MM.1S (cell line): ENCODE measurements at regions not wholly inside any gene's neighbourhood (a gene's known extent, or its start where the extent isn't known, plus 50 kb on each side); places are given as distances from the start of the nearest gene placed in this dataset.

Source experiments
- DNase-seq: peaks from one replicate; pipeline ENCODE4 v3.0.0-alpha.2; 2015
- H2AFZ ChIP-seq: fragments of 300-600 bp; sonication (generic); 2 replicates; pipeline ENCODE4 v1.6.0; 2016; ENCODE audit warnings: antibody characterized with exemption, low read length
- H3F3A ChIP-seq: fragments of 300-600 bp; sonication (generic); 2 replicates; pipeline ENCODE4 v1.6.1; 2016; ENCODE audit warnings: mild to moderate bottlenecking, antibody characterized with exemption, low read length, moderate library complexity, mixed read lengths; ENCODE audit not compliant: insufficient read depth
- H3K27ac ChIP-seq: fragments of 300-600 bp; sonication (generic); 2 replicates; pipeline ENCODE4 v1.5.1; 2016; ENCODE audit warnings: mild to moderate bottlenecking, low read length
- H3K27me3 ChIP-seq: fragments of 300-600 bp; sonication (generic); replicated peaks from 2 replicates; pipeline ENCODE4 v1.6.0; 2016; ENCODE audit warnings: low read length; ENCODE audit not compliant: insufficient read depth
- H3K36me3 ChIP-seq: fragments of 300-600 bp; sonication (generic); replicated peaks from 2 replicates; pipeline ENCODE4 v1.6.1; 2016; ENCODE audit warnings: mild to moderate bottlenecking, low read length, mixed read lengths; ENCODE audit not compliant: insufficient read depth
- H3K4me1 ChIP-seq: fragments of 300-600 bp; sonication (generic); 2 replicates; pipeline ENCODE4 v1.6.1; 2016; ENCODE audit warnings: low read length, mixed read lengths
- H3K4me2 ChIP-seq: fragments of 300-600 bp; sonication (generic); 2 replicates; pipeline ENCODE4 v1.6.0; 2016; ENCODE audit warnings: low read depth, low read length
- H3K4me3 ChIP-seq: fragments of 300-600 bp; sonication (generic); 2 replicates; pipeline ENCODE4 v1.5.1; 2016; ENCODE audit warnings: low read length, mixed read lengths
- H3K79me2 ChIP-seq: fragments of 300-600 bp; sonication (generic); 2 replicates; pipeline ENCODE4 v1.6.1; 2016; ENCODE audit warnings: mixed run types, low read length, mixed read lengths
- H3K9ac ChIP-seq: fragments of 300-600 bp; sonication (generic); 2 replicates; pipeline ENCODE4 v1.6.1; 2016; ENCODE audit warnings: low read length, mixed read lengths
- H3K9me2 ChIP-seq: fragments of 300-600 bp; sonication (generic); replicated peaks from 2 replicates; pipeline ENCODE4 v1.6.1; 2016; ENCODE audit warnings: mild to moderate bottlenecking, low read length, mixed read lengths; ENCODE audit not compliant: insufficient read depth
- H3K9me3 ChIP-seq: fragments of 300-600 bp; sonication (generic); replicated peaks from 2 replicates; pipeline ENCODE4 v1.6.1; 2016; ENCODE audit warnings: mild to moderate bottlenecking, low read length, mixed read lengths; ENCODE audit not compliant: insufficient read depth
- H4K20me1 ChIP-seq: fragments of 300-600 bp; sonication (generic); 2 replicates; pipeline ENCODE4 v1.6.1; 2016; ENCODE audit warnings: mild to moderate bottlenecking, low read length, moderate library complexity, mixed read lengths; ENCODE audit not compliant: insufficient read depth
- EZH2 ChIP-seq: fragments of 300-600 bp; sonication (generic); optimal IDR thresholded peaks from 2 replicates; pipeline ENCODE3; 2017; ENCODE audit warnings: low read depth, mild to moderate bottlenecking, antibody characterized with exemption, low read length, mixed read lengths
- EZH2phosphoT487 ChIP-seq: fragments of 300-600 bp; sonication (generic); IDR thresholded peaks from 2 replicates; pipeline ENCODE4 v1.6.1; 2018; ENCODE audit warnings: antibody characterized with exemption, low read length
- TF ChIP-seq, protein P1 (sequence below): fragments of 300-600 bp; sonication (generic); IDR thresholded peaks from 2 replicates; pipeline ENCODE4 v1.5.1; 2016; ENCODE audit warnings: antibody characterized with exemption, low read length, mixed read lengths

- no peak overlapping the region for H3K27ac ChIP-seq
- no peaks in the 10 kb centered on the region for H3K9me3 ChIP-seq
- no peak for TF ChIP-seq EZH2
- no peak for TF ChIP-seq EZH2phosphoT487
- TF ChIP-seq, protein P1, sequence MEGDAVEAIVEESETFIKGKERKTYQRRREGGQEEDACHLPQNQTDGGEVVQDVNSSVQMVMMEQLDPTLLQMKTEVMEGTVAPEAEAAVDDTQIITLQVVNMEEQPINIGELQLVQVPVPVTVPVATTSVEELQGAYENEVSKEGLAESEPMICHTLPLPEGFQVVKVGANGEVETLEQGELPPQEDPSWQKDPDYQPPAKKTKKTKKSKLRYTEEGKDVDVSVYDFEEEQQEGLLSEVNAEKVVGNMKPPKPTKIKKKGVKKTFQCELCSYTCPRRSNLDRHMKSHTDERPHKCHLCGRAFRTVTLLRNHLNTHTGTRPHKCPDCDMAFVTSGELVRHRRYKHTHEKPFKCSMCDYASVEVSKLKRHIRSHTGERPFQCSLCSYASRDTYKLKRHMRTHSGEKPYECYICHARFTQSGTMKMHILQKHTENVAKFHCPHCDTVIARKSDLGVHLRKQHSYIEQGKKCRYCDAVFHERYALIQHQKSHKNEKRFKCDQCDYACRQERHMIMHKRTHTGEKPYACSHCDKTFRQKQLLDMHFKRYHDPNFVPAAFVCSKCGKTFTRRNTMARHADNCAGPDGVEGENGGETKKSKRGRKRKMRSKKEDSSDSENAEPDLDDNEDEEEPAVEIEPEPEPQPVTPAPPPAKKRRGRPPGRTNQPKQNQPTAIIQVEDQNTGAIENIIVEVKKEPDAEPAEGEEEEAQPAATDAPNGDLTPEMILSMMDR = no peak
- DNase-seq = no peak
- no peak overlapping the region for H3K4me3 ChIP-seq
- no peaks in the 10 kb centered on the region for H3K36me3 ChIP-seq
- H2AFZ ChIP-seq = no peak overlapping the region
- H3K4me1 ChIP-seq = no peaks in the 10 kb centered on the region
- H3K79me2 ChIP-seq = no peaks in the 10 kb centered on the region
- no peaks in the 10 kb centered on the region for H3K9me2 ChIP-seq
- no peak overlapping the region for H3K4me2 ChIP-seq
- H4K20me1 ChIP-seq = no peaks in the 10 kb centered on the region
- no peak overlapping the region for H3K9ac ChIP-seq
- no peaks in the 10 kb centered on the region for H3K27me3 ChIP-seq
- no peaks in the 10 kb centered on the region for H3F3A ChIP-seq
Observed at GRCh38 chr18:11400703-11401102, 208.7 kb upstream of the SLC35G4 start.

DNA sequence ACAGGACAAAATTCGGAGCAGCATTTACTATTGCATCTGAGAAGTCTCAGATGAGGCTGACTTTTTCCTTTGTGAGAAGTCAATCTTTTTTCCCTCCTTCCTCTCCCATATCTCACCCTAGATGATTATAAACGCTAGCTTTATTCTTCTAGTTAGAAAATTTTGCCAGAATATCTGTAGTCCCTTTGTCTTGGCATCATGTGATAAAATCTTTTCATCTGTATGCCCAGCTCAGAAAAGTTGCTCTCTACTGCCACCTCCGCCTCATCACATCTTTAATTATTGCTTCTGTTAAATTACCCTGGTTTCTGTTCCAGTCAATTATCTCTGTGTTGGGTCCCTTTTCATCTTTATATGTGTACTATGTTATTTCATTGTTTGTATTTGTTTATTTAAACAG, 210.8 kb upstream of the SLC35G4 start:
- Histone ChIP-seq H2AFZ (no peak overlapping the region), H3F3A (no peaks in the 10 kb centered on the region), H3K27me3 (no peaks in the 10 kb centered on the region), H3K9ac (no peak overlapping the region), H3K79me2 (no peaks in the 10 kb centered on the region), H3K4me3 (no peak overlapping the region), H3K36me3 (no peaks in the 10 kb centered on the region), H4K20me1 (no peaks in the 10 kb centered on the region), H3K27ac (no peak overlapping the region), H3K4me2 (no peak overlapping the region), H3K4me1 (no peaks in the 10 kb centered on the region), H3K9me3 (no peaks in the 10 kb centered on the region), H3K9me2 (no peaks in the 10 kb centered on the region)
- DNase-seq = no peak
- TF ChIP-seq, protein P1 = no peak
- no peak for TF ChIP-seq EZH2
- TF ChIP-seq EZH2phosphoT487 = no peak

DNA sequence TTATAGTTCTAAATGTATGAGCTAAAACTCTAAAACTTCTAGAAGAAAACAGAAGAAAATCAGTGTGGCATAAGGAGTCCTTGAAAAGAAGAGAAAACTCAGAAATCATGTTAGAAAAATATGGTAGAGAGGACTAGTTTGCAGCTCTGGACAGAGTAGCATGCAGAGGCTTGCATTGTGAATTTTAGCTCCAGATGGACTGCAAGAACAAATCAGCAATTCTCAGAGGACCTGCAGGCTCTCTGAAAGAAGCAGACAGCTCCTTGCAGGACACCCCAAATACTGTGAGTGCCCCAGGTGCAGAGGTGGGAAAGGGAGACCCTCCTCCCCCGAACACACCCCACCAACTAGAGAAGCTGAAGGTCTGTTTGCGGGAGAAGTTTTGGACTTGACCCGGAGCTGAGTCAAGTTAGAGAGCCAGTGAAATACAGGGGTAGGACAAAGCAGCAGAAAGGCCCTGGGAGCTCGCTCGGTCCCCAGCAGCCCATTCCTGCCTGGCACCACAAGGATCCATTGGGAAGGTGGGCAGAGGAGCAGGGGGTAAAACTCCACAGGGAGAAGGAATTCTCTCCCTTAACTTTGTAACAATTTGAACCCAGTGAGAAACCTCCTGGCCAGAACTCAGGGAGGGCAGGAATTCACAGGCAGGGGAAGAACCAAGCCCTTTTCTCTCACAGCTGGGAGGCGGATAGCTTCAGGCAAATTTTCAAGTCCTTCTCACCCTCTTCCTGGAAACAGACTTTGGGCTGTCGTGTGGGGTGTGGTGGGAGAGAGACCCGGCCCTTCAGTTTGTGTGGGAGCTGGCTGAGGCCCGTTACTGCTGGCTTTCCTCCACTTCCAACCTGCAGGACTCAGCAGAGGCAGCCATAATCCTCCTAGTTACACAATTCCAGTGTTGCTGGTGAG, 216.2 kb upstream of the SLC35G4 start:
- no peaks in the 10 kb centered on the region for H3K9me2 ChIP-seq
- TF ChIP-seq EZH2 (no peak), EZH2phosphoT487 (no peak)
- TF ChIP-seq, protein P1 = no peak
- no peak overlapping the region for H3K4me2 ChIP-seq
- H4K20me1 ChIP-seq = no peaks in the 10 kb centered on the region
- no peak for DNase-seq
- H3K27ac ChIP-seq = no peak overlapping the region
- no peaks in the 10 kb centered on the region for H3K9me3 ChIP-seq
- H3K79me2 ChIP-seq = no peaks in the 10 kb centered on the region
- no peaks in the 10 kb centered on the region for H3K27me3 ChIP-seq
- H3K9ac ChIP-seq = no peak overlapping the region
- H3K4me1 ChIP-seq = no peaks in the 10 kb centered on the region
- H3K36me3 ChIP-seq = no peaks in the 10 kb centered on the region
- H3K4me3 ChIP-seq = no peak overlapping the region
- no peaks in the 10 kb centered on the region for H3F3A ChIP-seq
- H2AFZ ChIP-seq = no peak overlapping the region
